Stimulated activated CD8-positive, alpha-beta memory T cell treated with anti-CD3 and anti-CD28 coated beads, Interleukin-15, amount 100 ng/mL, for 1 hour (primary cell): ENCODE measurements at regions not wholly inside any gene's neighbourhood (a gene's known extent, or its start where the extent isn't known, plus 50 kb on each side); places are given as distances from the start of the nearest gene placed in this dataset.
"Not testable (repeated sequence)": the region's sequence is repeated elsewhere in the genome, so short reads cannot be mapped to it uniquely, and the experiment has no call there.

Experiments
- DNase-seq: peaks from one replicate; pipeline ENCODE4 v3.0.0-alpha.2; 2020; ENCODE audit warnings: low read depth

- DNase-seq, result not testable (repeated sequence)
Measured at GRCh38 chr5:62224987-62225601, 80.9 kb upstream of the KIF2A start.

GRCh38 chr5:62230876-62231388, 75.1 kb upstream of the KIF2A start:
- DNase-seq, result not testable (repeated sequence)

GRCh38 chr5:62231576-62231975, 74.4 kb upstream of the KIF2A start:
- DNase-seq, result no peak

GRCh38 chr5:62232218-62232617, 73.8 kb upstream of the KIF2A start:
- DNase-seq, result not testable (repeated sequence)

- DNase-seq, result not testable (repeated sequence)
Measured at GRCh38 chr5:62233083-62234046, 72.6 kb upstream of the KIF2A start.

- not testable (repeated sequence) for DNase-seq
Measured at GRCh38 chr5:62236593-62236992, 69.4 kb upstream of the KIF2A start.

GRCh38 chr5:62237944-62238343, 68.1 kb upstream of the KIF2A start:
- DNase-seq, result not testable (repeated sequence)

GRCh38 chr5:62238584-62238983, 67.4 kb upstream of the KIF2A start:
- not testable (repeated sequence) for DNase-seq

GRCh38 chr5:62240494-62240893, 65.5 kb upstream of the KIF2A start:
- DNase-seq, result not testable (repeated sequence)

- not testable (repeated sequence) for DNase-seq
Measured at GRCh38 chr5:62242000-62242399, 64.0 kb upstream of the KIF2A start.

GRCh38 chr5:62243046-62243445, 63.0 kb upstream of the KIF2A start:
- DNase-seq, result not testable (repeated sequence)

GRCh38 chr5:62248192-62248591, 57.8 kb upstream of the KIF2A start:
- DNase-seq, result not testable (repeated sequence)

GRCh38 chr5:62250085-62250484, 55.9 kb upstream of the KIF2A start:
- not testable (repeated sequence) for DNase-seq

- not testable (repeated sequence) for DNase-seq
Measured at GRCh38 chr5:62250919-62251318, 55.1 kb upstream of the KIF2A start.

- DNase-seq, result not testable (repeated sequence)
Measured at GRCh38 chr5:62252519-62252918, 53.5 kb upstream of the KIF2A start.

- DNase-seq, result not testable (repeated sequence)
Measured at GRCh38 chr5:62255551-62255950, 50.5 kb upstream of the KIF2A start.

GRCh38 chr5:62256161-62257019, 49.6 kb upstream of the KIF2A start:
- no peak for DNase-seq
